A549 (cell line): ENCODE measurements at regions not wholly inside any gene's neighbourhood (a gene's known extent, or its start where the extent isn't known, plus 50 kb on each side); places are given as distances from the start of the nearest gene placed in this dataset.

Source experiments
- ATAC-seq, 2 experiments: fragments of 200-7000 bp in 1 of 2; fragments of >200 bp in 1 of 2; cut with Nextera tagmentation in 1 of 2; cut with Tn5 transposase in 1 of 2; 3 replicates each; pipeline versions ENCODE4 v1.8.0 to v1.9.1; 2018 to 2020; ENCODE audit warnings: mild to moderate bottlenecking in 1 of 2, moderate library complexity in 1 of 2
- CTCF ChIA-PET: fragments of 300-600 bp; sonication (Branson Sonifier 250); formaldehyde crosslinking; extraction: SDS; loops from one replicate; lab custom pipeline; 2021; ENCODE audit warnings: antibody characterized with exemption, inconsistent platforms; lab: Yijun Ruan, JAX
- POLR2A ChIA-PET: fragments of 350-600 bp; formaldehyde crosslinking; extraction: SDS; loops from one replicate; lab custom pipeline; 2021; ENCODE audit warnings: antibody characterized with exemption, inconsistent platforms; lab: Yijun Ruan, JAX
- DNase-seq, 2 experiments: peaks; one replicate each; pipeline versions ENCODE4 v3.0.0 to v3.0.0-alpha.2; 2011 to 2016; ENCODE audit warnings: low read depth in 1 of 2, low spot score in 1 of 2
- FAIRE-seq: peaks from 2 replicates; lab custom pipeline; 2011; peaks lifted over from hg19 to GRCh38; lab: Jason Lieb, UNC
- H3K27ac ChIP-seq, 2 experiments: fragments of >200 bp; sonication (Bioruptor Twin); formaldehyde crosslinking; 3 replicates each; pipeline ENCODE4 v1.5.1; 2016 to 2017
- H3K4me1 ChIP-seq: fragments of >200 bp; sonication (Bioruptor Twin); formaldehyde crosslinking; 3 replicates; pipeline ENCODE4 v1.6.1; 2016
- H3K4me2 ChIP-seq: fragments of >200 bp; sonication (Bioruptor Twin); formaldehyde crosslinking; 3 replicates; pipeline ENCODE4 v1.6.1; 2016
- H3K4me3 ChIP-seq: fragments of >200 bp; sonication (Bioruptor Twin); formaldehyde crosslinking; 3 replicates; pipeline ENCODE4 v1.5.1; 2016
- H3K9me3 ChIP-seq: fragments of >200 bp; sonication (Bioruptor Twin); formaldehyde crosslinking; 3 replicates; pipeline ENCODE4 v1.6.1; 2016
- BCL3 ChIP-seq: fragments of >200 bp; sonication (Bioruptor Twin); formaldehyde crosslinking; IDR thresholded peaks from 3 replicates; pipeline ENCODE4 v1.6.1; 2016
- CEBPB ChIP-seq, 2 experiments: fragments of >200 bp in 1 of 2; sonication (Bioruptor Twin) in 1 of 2; formaldehyde crosslinking in 1 of 2; IDR thresholded peaks; 2 replicates each; pipeline ENCODE4 v1.6.1; 2012 to 2016
- CHD4 ChIP-seq: fragments of 200-600 bp; sonication (generic); IDR thresholded peaks from 2 replicates; pipeline ENCODE4 v1.6.1; 2016; ENCODE audit warnings: antibody characterized with exemption, mild to moderate bottlenecking, borderline replicate concordance
- E2F6 ChIP-seq: IDR thresholded peaks from 2 replicates; pipeline ENCODE4 v1.6.1; 2012; ENCODE audit warnings: low read depth, borderline replicate concordance
- EHMT2 ChIP-seq: fragments of 200-600 bp; sonication (generic); IDR thresholded peaks from 2 replicates; pipeline ENCODE4 v1.6.1; 2016; ENCODE audit warnings: antibody characterized with exemption, low read depth, mild to moderate bottlenecking, moderate library complexity
- ESRRA ChIP-seq: fragments of 150-350 bp; IDR thresholded peaks from 2 replicates; pipeline ENCODE4 v1.6.1; 2014; ENCODE audit warnings: mild to moderate bottlenecking, low read length, borderline replicate concordance
- FOSL2 ChIP-seq, 2 experiments: fragments of 450-650 bp in 1 of 2; fragments of >200 bp in 1 of 2; sonication (Bioruptor Twin) in 1 of 2; formaldehyde crosslinking; IDR thresholded peaks; 2 replicates each; pipeline versions ENCODE4 v1.5.0 to v1.6.1; 2016 to 2020; ENCODE audit warnings: mild to moderate bottlenecking in 1 of 2, moderate library complexity in 1 of 2
- FOXS1 ChIP-seq: fragments of 250-450 bp; sonication (Bioruptor Pico); IDR thresholded peaks from 2 replicates; pipeline ENCODE4 v1.5.0; 2020; ENCODE audit warnings: mild to moderate bottlenecking, moderate library complexity
- HEYL ChIP-seq: fragments of 250-450 bp; sonication (Bioruptor Pico); IDR thresholded peaks from 2 replicates; pipeline ENCODE4 v1.8.0; 2021; ENCODE audit warnings: mild to moderate bottlenecking, moderate library complexity
- HOXA7 ChIP-seq: fragments of 250-450 bp; sonication (Bioruptor Pico); IDR thresholded peaks from 2 replicates; pipeline ENCODE4 v1.5.0; 2020; ENCODE audit warnings: mild to moderate bottlenecking, moderate library complexity
- HOXB5 ChIP-seq: fragments of 250-450 bp; sonication (Bioruptor Pico); IDR thresholded peaks from 2 replicates; pipeline ENCODE4 v1.5.0; 2020; ENCODE audit warnings: mild to moderate bottlenecking, moderate library complexity
- JUN ChIP-seq, 2 experiments: fragments of >200 bp; sonication (Bioruptor Twin); formaldehyde crosslinking; IDR thresholded peaks; 2 replicates in 1 of 2; 3 replicates in 1 of 2; pipeline ENCODE4 v1.6.1; 2016 to 2017
- KDM5A ChIP-seq: fragments of 200-600 bp; sonication (generic); IDR thresholded peaks from 2 replicates; pipeline ENCODE4 v1.6.1; 2016; ENCODE audit warnings: antibody characterized with exemption, mild to moderate bottlenecking
- MAZ ChIP-seq: fragments of 150-350 bp; IDR thresholded peaks from 2 replicates; pipeline ENCODE4 v1.6.1; 2014; ENCODE audit warnings: antibody characterized with exemption, low read depth, low read length, borderline replicate concordance
- MYC ChIP-seq: IDR thresholded peaks from 2 replicates; pipeline ENCODE4 v1.6.1; 2012; ENCODE audit warnings: mild to moderate bottlenecking, inconsistent platforms, low read length, improper control_type of control experiment, borderline replicate concordance
- POLR2A ChIP-seq: IDR thresholded peaks from 2 replicates; pipeline ENCODE4 v1.6.1; 2012; ENCODE audit warnings: mild to moderate bottlenecking, low read length
- RARB ChIP-seq: fragments of 250-450 bp; sonication (Bioruptor Pico); IDR thresholded peaks from 2 replicates; pipeline ENCODE4 v1.8.0; 2021; ENCODE audit warnings: mild to moderate bottlenecking, moderate library complexity
- REST ChIP-seq: fragments of 200-600 bp; sonication (generic); IDR thresholded peaks from 2 replicates; pipeline ENCODE4 v1.6.1; 2016; ENCODE audit warnings: antibody characterized with exemption, mild to moderate bottlenecking, moderate library complexity
- RFX5 ChIP-seq: fragments of 450-650 bp; IDR thresholded peaks from 2 replicates; pipeline ENCODE4 v1.7.1; 2014; ENCODE audit warnings: antibody characterized with exemption, mild to moderate bottlenecking, moderate library complexity
- ZFP36 ChIP-seq: fragments of 450-650 bp; IDR thresholded peaks from 2 replicates; pipeline ENCODE4 v1.6.1; 2014; ENCODE audit warnings: borderline replicate concordance; ENCODE audit not compliant: partially characterized antibody
- ZSCAN20 ChIP-seq: fragments of 250-450 bp; sonication (Bioruptor Pico); IDR thresholded peaks from 2 replicates; pipeline ENCODE4 v1.8.0; 2022; ENCODE audit warnings: mild to moderate bottlenecking, moderate library complexity
- WGBS: methylation state at CpG from one replicate; pipeline ENCODE4 v1.1.6; 2017; ENCODE audit errors: missing lambda C conversion rate; 5-methylcytosine and 5-hydroxymethylcytosine counted together

- CTCF ChIA-PET = no interaction called here
- POLR2A ChIA-PET = no interaction called here
- Histone ChIP-seq H3K27ac (no peak overlapping the region), H3K9me3 (peaks cover 4% of the 10 kb centered on the region; the same call in 2 of the 3 replicates), H3K4me3 (no peak overlapping the region), H3K4me1 (no peaks in the 10 kb centered on the region), H3K4me2 (no peak overlapping the region)
- DNase-seq (no peak), FAIRE-seq (no peak), ATAC-seq (no peak)
- TF ChIP-seq POLR2A = no peak
- TF ChIP-seq CHD4 = no peak
- WGBS = 82% methylated on average over 14 of the region's 14 CpGs
Observed at GRCh38 chr22:48313175-48313830, 1514.4 kb downstream of the BRD1 start.

GRCh38 chr22:48310740-48311139 is 1516.9 kb downstream of the BRD1 start:
- H3K9me3 ChIP-seq = peaks cover 4% of the 10 kb centered on the region; the same call in 2 of the 3 replicates
- POLR2A ChIA-PET = no interaction called here

GRCh38 chr22:48310289-48310688 is 1517.4 kb downstream of the BRD1 start:
- TF ChIP-seq KDM5A (no peak), HEYL (no peak), FOSL2 (IDR thresholded peaks at IDR 0.05) (no peak), FOSL2 (CRISPR knock-in tag; IDR thresholded peaks at IDR 0.05) (no peak), E2F6 (no peak), FOXS1 (CRISPR knock-in tag) (no peak), EHMT2 (no peak), HOXB5 (CRISPR knock-in tag) (no peak), HOXA7 (CRISPR knock-in tag) (no peak), ESRRA (no peak), MAZ (no peak), JUN (IDR thresholded peaks at IDR 0.05) (no peak), MYC (no peak)
- Histone ChIP-seq H3K4me1 (no peaks in the 10 kb centered on the region), H3K27ac (no peak overlapping the region), H3K4me2 (no peak overlapping the region), H3K4me3 (no peak overlapping the region), H3K9me3 (peaks cover 4% of the 10 kb centered on the region; the same call in 2 of the 3 replicates)
- ChIA-PET CTCF (no interaction called here), POLR2A (no interaction called here)
- FAIRE-seq (no peak), DNase-seq (no peak), ATAC-seq (no peak)
- 89% methylated on average over 6 of the region's 6 CpGs for WGBS

More at GRCh38 chr22:48310740-48311139, 1516.9 kb downstream of the BRD1 start:
- DNase-seq = no peak
- H3K4me1 ChIP-seq = no peaks in the 10 kb centered on the region
- CTCF ChIA-PET = interaction anchor here (0.6 kb wide), 1 partner anchor 190 kb away, joined by 3 read pairs; no protein-coding TSS in a partner anchor
- no peak for ATAC-seq
- TF ChIP-seq BCL3 = no peak
- TF ChIP-seq RFX5 = no peak
- no peak for TF ChIP-seq ZSCAN20 (CRISPR knock-in tag)
- no peak for TF ChIP-seq CEBPB (IDR thresholded peaks at IDR 0.05)
- TF ChIP-seq RARB (CRISPR knock-in tag) = no peak
- no peak for TF ChIP-seq REST
- no peak for TF ChIP-seq ZFP36
- no peak overlapping the region for H3K4me3 ChIP-seq
- no peak for FAIRE-seq
- no peak overlapping the region for H3K27ac ChIP-seq
- WGBS = 62% methylated on average over 9 of the region's 10 CpGs
- no peak overlapping the region for H3K4me2 ChIP-seq
